WERI-Rb-1 (cell line): ENCODE measurements at regions not wholly inside any gene's neighbourhood (a gene's known extent, or its start where the extent isn't known, plus 50 kb on each side); places are given as distances from the start of the nearest gene placed in this dataset.

Experiments used
- DNase-seq: peaks from one replicate; pipeline ENCODE4 v3.0.0-alpha.2; 2020
- H3K27ac ChIP-seq: fragments of 250-450 bp; sonication (Bioruptor Pico); 2 replicates; pipeline ENCODE4 v1.5.1; 2020; ENCODE audit warnings: mild to moderate bottlenecking, moderate library complexity
- H3K27me3 ChIP-seq: fragments of 250-450 bp; sonication (Bioruptor Pico); 2 replicates; pipeline ENCODE4 v1.5.1; 2021; ENCODE audit warnings: mild to moderate bottlenecking, low read depth, moderate library complexity; ENCODE audit not compliant: insufficient read depth, severe bottlenecking
- H3K36me3 ChIP-seq: fragments of 250-450 bp; sonication (Bioruptor Pico); 2 replicates; pipeline ENCODE4 v1.5.1; 2020; ENCODE audit warnings: mild to moderate bottlenecking, moderate library complexity
- H3K4me3 ChIP-seq: 2 replicates; pipeline ENCODE4 v1.5.1; 2011; ENCODE audit warnings: low read depth, mild to moderate bottlenecking, control low read depth, low read length
- H3K9me3 ChIP-seq: fragments of 250-450 bp; sonication (Bioruptor Pico); 2 replicates; pipeline ENCODE4 v1.5.1; 2021; ENCODE audit warnings: mild to moderate bottlenecking, moderate library complexity; ENCODE audit not compliant: severe bottlenecking
- CTCF ChIP-seq: IDR thresholded peaks from 2 replicates; pipeline ENCODE4 v1.5.1; 2011; ENCODE audit warnings: low read depth, mild to moderate bottlenecking, control low read depth, inconsistent platforms, low read length

GRCh38 chr2:220437938-220438337 is 810.5 kb downstream of the SLC4A3 start:
- H3K27me3 ChIP-seq = no peaks in the 10 kb centered on the region
- no peak overlapping the region for H3K4me3 ChIP-seq
- H3K27ac ChIP-seq = no peak overlapping the region
- H3K36me3 ChIP-seq = no peaks in the 10 kb centered on the region
- TF ChIP-seq CTCF = no peak
- no peak for DNase-seq
- no peaks in the 10 kb centered on the region for H3K9me3 ChIP-seq

- DNase-seq = no peak
- no peak overlapping the region for H3K4me3 ChIP-seq
- no peak for TF ChIP-seq CTCF
- no peaks in the 10 kb centered on the region for H3K9me3 ChIP-seq
- H3K27ac ChIP-seq = no peak overlapping the region
- no peaks in the 10 kb centered on the region for H3K27me3 ChIP-seq
- no peaks in the 10 kb centered on the region for H3K36me3 ChIP-seq
Measured at GRCh38 chr2:220440731-220441130, 813.3 kb downstream of the SLC4A3 start.

- no peak for TF ChIP-seq CTCF
Measured at GRCh38 chr2:220441404-220441803, 814.0 kb downstream of the SLC4A3 start.

GRCh38 chr2:220442012-220442411 is 814.6 kb downstream of the SLC4A3 start:
- no peaks in the 10 kb centered on the region for H3K27me3 ChIP-seq
- no peak overlapping the region for H3K4me3 ChIP-seq
- no peaks in the 10 kb centered on the region for H3K9me3 ChIP-seq
- no peak for TF ChIP-seq CTCF
- no peak overlapping the region for H3K27ac ChIP-seq
- no peaks in the 10 kb centered on the region for H3K36me3 ChIP-seq
- no peak for DNase-seq

More at GRCh38 chr2:220441404-220441803, 814.0 kb downstream of the SLC4A3 start:
- no peak for DNase-seq
- Histone ChIP-seq H3K4me3 (no peak overlapping the region), H3K36me3 (no peaks in the 10 kb centered on the region), H3K27me3 (no peaks in the 10 kb centered on the region), H3K27ac (no peak overlapping the region), H3K9me3 (no peaks in the 10 kb centered on the region)

- H3K27me3 ChIP-seq = no peaks in the 10 kb centered on the region
- TF ChIP-seq CTCF = no peak
- no peaks in the 10 kb centered on the region for H3K36me3 ChIP-seq
- no peak overlapping the region for H3K4me3 ChIP-seq
- H3K9me3 ChIP-seq = no peaks in the 10 kb centered on the region
- H3K27ac ChIP-seq = no peak overlapping the region
- DNase-seq = no peak
Measured at GRCh38 chr2:220445429-220446105, 818.1 kb downstream of the SLC4A3 start.
